ENCODE measurements at regions not wholly inside any gene's neighbourhood (a gene's known extent, or its start where the extent isn't known, plus 50 kb on each side); places are given as distances from the start of the nearest gene placed in this dataset.

- TF ChIP-seq, protein P1, sequence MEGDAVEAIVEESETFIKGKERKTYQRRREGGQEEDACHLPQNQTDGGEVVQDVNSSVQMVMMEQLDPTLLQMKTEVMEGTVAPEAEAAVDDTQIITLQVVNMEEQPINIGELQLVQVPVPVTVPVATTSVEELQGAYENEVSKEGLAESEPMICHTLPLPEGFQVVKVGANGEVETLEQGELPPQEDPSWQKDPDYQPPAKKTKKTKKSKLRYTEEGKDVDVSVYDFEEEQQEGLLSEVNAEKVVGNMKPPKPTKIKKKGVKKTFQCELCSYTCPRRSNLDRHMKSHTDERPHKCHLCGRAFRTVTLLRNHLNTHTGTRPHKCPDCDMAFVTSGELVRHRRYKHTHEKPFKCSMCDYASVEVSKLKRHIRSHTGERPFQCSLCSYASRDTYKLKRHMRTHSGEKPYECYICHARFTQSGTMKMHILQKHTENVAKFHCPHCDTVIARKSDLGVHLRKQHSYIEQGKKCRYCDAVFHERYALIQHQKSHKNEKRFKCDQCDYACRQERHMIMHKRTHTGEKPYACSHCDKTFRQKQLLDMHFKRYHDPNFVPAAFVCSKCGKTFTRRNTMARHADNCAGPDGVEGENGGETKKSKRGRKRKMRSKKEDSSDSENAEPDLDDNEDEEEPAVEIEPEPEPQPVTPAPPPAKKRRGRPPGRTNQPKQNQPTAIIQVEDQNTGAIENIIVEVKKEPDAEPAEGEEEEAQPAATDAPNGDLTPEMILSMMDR (IDR thresholded peaks at IDR 0.05) = no peak
- no peak for TF ChIP-seq POLR2AphosphoS5 (IDR thresholded peaks at IDR 0.05)
- TF ChIP-seq POLR2A (IDR thresholded peaks at IDR 0.05) = no peak
- no peak for TF ChIP-seq EP300 (IDR thresholded peaks at IDR 0.05)
These were observed 308.1 kb downstream of the SLC7A11 start for GRCh38 chr4:137934046-137934445.

Data from suprapubic skin (tissue), 4 donors.